HCT116 (cell line): ENCODE measurements at regions not wholly inside any gene's neighbourhood (a gene's known extent, or its start where the extent isn't known, plus 50 kb on each side); places are given as distances from the start of the nearest gene placed in this dataset.

Experiments used
- ATAC-seq: fragments of 200-7000 bp; cut with Tn5 transposase; 2 replicates; pipeline ENCODE4 v1.9.1; 2020; ENCODE audit warnings: mild to moderate bottlenecking, moderate library complexity
- BruUV-seq: library from RNA; stranded (reverse); fragments of 400-500 nt; replicated peaks from 2 replicates; lab custom pipeline; 2021; lab: Mats Ljungman, UMichigan
- CTCF ChIA-PET: fragments of 300-600 bp; sonication (Branson Sonifier 250); formaldehyde crosslinking; loops from one replicate; lab custom pipeline; 2021; ENCODE audit warnings: antibody characterized with exemption; lab: Charles Lee
- POLR2A ChIA-PET: fragments of 300-600, 350-600 bp; sonication (Branson Sonifier 250); formaldehyde crosslinking; loops from one replicate; lab custom pipeline; 2021; ENCODE audit warnings: antibody characterized with exemption; lab: Charles Lee
- RAD21 ChIA-PET, 2 experiments: fragments of 300-600 bp; sonication (Branson Sonifier 250); formaldehyde crosslinking; loops; one replicate each; lab custom pipeline; 2023; ENCODE audit warnings: low total read pairs in 2 of 2; ENCODE audit not compliant: uncharacterized antibody in 2 of 2, unreplicated experiment in 2 of 2, low non-redundant PET in 1 of 2; lab: Charles Lee
- DNase-seq: peaks from one replicate; pipeline ENCODE4 v3.0.0-alpha.2; 2010; ENCODE audit warnings: low read depth, low spot score
- H2AFZ ChIP-seq: fragments of 200-600 bp; shearing (Covaris generic), sonication (generic); 2 replicates; pipeline ENCODE4 v1.6.1; 2017; ENCODE audit warnings: low read depth, mixed run types, mixed read lengths, antibody characterized with exemption, low read length; ENCODE audit not compliant: poor library complexity, severe bottlenecking
- H3K27ac ChIP-seq: 2 replicates; pipeline ENCODE4 v1.5.1; 2012; ENCODE audit warnings: low read depth, low read length
- H3K27me3 ChIP-seq: fragments of 200-600 bp; sonication (generic); 2 replicates; pipeline ENCODE4 v1.6.1; 2016; ENCODE audit warnings: mixed run types, low read length, mixed read lengths; ENCODE audit not compliant: insufficient read depth
- H3K36me3 ChIP-seq, 2 experiments: fragments of 200-500 bp in 1 of 2; fragments of 200-600 bp in 1 of 2; sonication (Bioruptor generic) in 1 of 2; sonication (generic) in 1 of 2; 2 replicates each; pipeline versions ENCODE4 v1.5.1 to v1.6.1; 2014 to 2016; ENCODE audit warnings: low read length in 2 of 2, inconsistent platforms in 1 of 2, mixed read lengths in 1 of 2, mixed run types in 1 of 2; ENCODE audit not compliant: insufficient read depth in 2 of 2, control insufficient read depth in 1 of 2
- H3K4me1 ChIP-seq, 2 experiments: fragments of 200-600 bp in 1 of 2; sonication (generic) in 1 of 2; 2 replicates each; pipeline versions ENCODE4 v1.5.1 to v1.6.1; 2012 to 2017; ENCODE audit warnings: low read length in 2 of 2, inconsistent platforms in 1 of 2, mild to moderate bottlenecking in 1 of 2, mixed read lengths in 1 of 2, mixed run types in 1 of 2, moderate library complexity in 1 of 2; ENCODE audit not compliant: insufficient read depth in 2 of 2, control insufficient read depth in 1 of 2
- H3K4me2 ChIP-seq: fragments of 200-600 bp; sonication (generic); 2 replicates; pipeline ENCODE4 v1.6.1; 2017; ENCODE audit warnings: mixed run types, low read length, mixed read lengths
- H3K4me3 ChIP-seq, 2 experiments: fragments of 200-600 bp in 1 of 2; sonication (generic) in 1 of 2; replicated peaks in 1 of 2; 2 replicates each; pipeline ENCODE4 v1.5.1; 2011 to 2016; ENCODE audit warnings: low read length in 2 of 2, control low read depth in 1 of 2, low read depth in 1 of 2, mild to moderate bottlenecking in 1 of 2, mixed read lengths in 1 of 2, mixed run types in 1 of 2
- H3K79me2 ChIP-seq: fragments of 200-600 bp; sonication (generic); 2 replicates; pipeline ENCODE4 v1.6.1; 2017; ENCODE audit warnings: mild to moderate bottlenecking, mixed run types, low read length, moderate library complexity, mixed read lengths; ENCODE audit not compliant: insufficient read depth
- H3K9ac ChIP-seq: fragments of 200-600 bp; sonication (generic); 2 replicates; pipeline ENCODE4 v1.6.1; 2016; ENCODE audit warnings: low read length, mixed read lengths
- H3K9me2 ChIP-seq: fragments of 200-600 bp; sonication (generic), shearing (Covaris generic); 2 replicates; pipeline ENCODE4 v1.6.1; 2017; ENCODE audit warnings: mixed run types, mild to moderate bottlenecking, moderate library complexity; ENCODE audit not compliant: insufficient read depth
- H3K9me3 ChIP-seq, 2 experiments: fragments of 200-500 bp in 1 of 2; fragments of 200-600 bp in 1 of 2; sonication (Bioruptor generic) in 1 of 2; sonication (generic) in 1 of 2; 2 replicates each; pipeline ENCODE4 v1.6.1; 2014 to 2017; ENCODE audit warnings: low read length in 2 of 2, mixed read lengths in 2 of 2, inconsistent platforms in 1 of 2, low read depth in 1 of 2, mild to moderate bottlenecking in 1 of 2, mixed run types in 1 of 2, moderate library complexity in 1 of 2; ENCODE audit not compliant: control insufficient read depth in 1 of 2, insufficient read depth in 1 of 2
- H4K20me1 ChIP-seq: fragments of 200-600 bp; sonication (generic), shearing (Covaris generic); 2 replicates; pipeline ENCODE4 v1.6.1; 2017; ENCODE audit warnings: mixed run types, mild to moderate bottlenecking, moderate library complexity; ENCODE audit not compliant: insufficient read depth
- CBX3 ChIP-seq: IDR thresholded peaks from 2 replicates; pipeline ENCODE4 v1.6.1; 2012; ENCODE audit warnings: low read depth
- ELF1 ChIP-seq: IDR thresholded peaks from 2 replicates; pipeline ENCODE4 v1.6.1; 2012; ENCODE audit warnings: low read depth, borderline replicate concordance
- POLR2AphosphoS5 ChIP-seq: IDR thresholded peaks from 2 replicates; pipeline ENCODE4 v1.6.1; 2011; ENCODE audit warnings: mild to moderate bottlenecking, low read depth, low read length, moderate library complexity
- SP1 ChIP-seq: IDR thresholded peaks from 2 replicates; pipeline ENCODE4 v1.6.1; 2012; ENCODE audit warnings: low read depth
- SRF ChIP-seq: IDR thresholded peaks from 2 replicates; pipeline ENCODE4 v1.6.1; 2012; ENCODE audit warnings: low read depth
- intact Hi-C: fragments of 100-400 bp; cut with micrococcal nuclease; formaldehyde crosslinking; loops from 2 replicates; pipeline ENCODE4 v1.10.0; 2022
- TF ChIP-seq, protein P1 (sequence below): IDR thresholded peaks from 2 replicates; pipeline ENCODE4 v1.6.1; 2012; ENCODE audit warnings: low read depth

DNA sequence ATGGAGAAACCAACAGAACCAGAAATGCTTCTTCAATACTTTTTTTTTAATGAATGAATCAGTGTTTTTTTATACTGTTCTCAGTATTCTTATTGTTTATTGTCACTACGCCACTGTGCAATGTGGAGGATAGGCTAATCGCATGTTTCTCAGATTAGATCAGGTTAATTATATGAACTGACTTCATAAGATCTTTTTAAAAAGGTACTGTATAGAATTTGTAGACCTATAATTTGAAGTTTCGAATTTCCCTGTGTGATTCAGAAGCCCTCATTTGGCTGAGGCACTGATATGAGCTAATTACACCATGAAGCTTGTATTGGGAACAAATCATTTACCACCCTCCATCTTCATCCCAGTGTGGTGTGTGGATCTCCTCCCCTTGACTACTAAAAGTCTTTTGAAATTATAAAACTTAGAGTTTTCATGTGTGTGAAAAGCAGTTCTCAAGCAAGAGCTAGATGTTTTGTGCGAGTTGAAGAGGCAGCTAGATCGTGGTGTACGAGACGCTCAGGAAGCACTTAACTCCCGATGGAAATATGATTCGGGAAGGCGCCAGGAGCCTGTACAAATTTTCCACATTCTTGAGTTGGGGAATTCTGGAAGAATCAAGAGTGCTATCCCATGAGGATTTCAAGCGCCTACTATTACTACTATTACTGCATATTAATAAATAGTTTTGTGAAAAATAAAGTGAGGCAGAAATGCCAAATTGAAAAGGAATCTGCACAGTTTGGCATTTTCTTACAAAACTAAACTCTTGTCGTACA lies 52.1 kb upstream of the KCNE2 start:
- Histone ChIP-seq H3K4me3 (no peak overlapping the region), H3K36me3 (no peaks in the 10 kb centered on the region), H3K4me1 (no peaks in the 10 kb centered on the region), H4K20me1 (no peaks in the 10 kb centered on the region), H2AFZ (no peak overlapping the region), H3K4me2 (no peak overlapping the region), H3K27me3 (0 out of 2 replicates have a peak, but pooled peaks cover 2% of the 10 kb centered on the region), H3K9me2 (no peaks in the 10 kb centered on the region), H3K79me2 (no peaks in the 10 kb centered on the region), H3K9ac (no peak overlapping the region), H3K9me3 (no peaks in the 10 kb centered on the region), H3K27ac (no peak overlapping the region)
- ATAC-seq (no peak), DNase-seq (no peak)
- ChIA-PET RAD21 (no interaction called here), POLR2A (no interaction called here), CTCF (no interaction called here)
- no peak for TF ChIP-seq CBX3
- TF ChIP-seq ELF1: no peak
- TF ChIP-seq, protein P1, sequence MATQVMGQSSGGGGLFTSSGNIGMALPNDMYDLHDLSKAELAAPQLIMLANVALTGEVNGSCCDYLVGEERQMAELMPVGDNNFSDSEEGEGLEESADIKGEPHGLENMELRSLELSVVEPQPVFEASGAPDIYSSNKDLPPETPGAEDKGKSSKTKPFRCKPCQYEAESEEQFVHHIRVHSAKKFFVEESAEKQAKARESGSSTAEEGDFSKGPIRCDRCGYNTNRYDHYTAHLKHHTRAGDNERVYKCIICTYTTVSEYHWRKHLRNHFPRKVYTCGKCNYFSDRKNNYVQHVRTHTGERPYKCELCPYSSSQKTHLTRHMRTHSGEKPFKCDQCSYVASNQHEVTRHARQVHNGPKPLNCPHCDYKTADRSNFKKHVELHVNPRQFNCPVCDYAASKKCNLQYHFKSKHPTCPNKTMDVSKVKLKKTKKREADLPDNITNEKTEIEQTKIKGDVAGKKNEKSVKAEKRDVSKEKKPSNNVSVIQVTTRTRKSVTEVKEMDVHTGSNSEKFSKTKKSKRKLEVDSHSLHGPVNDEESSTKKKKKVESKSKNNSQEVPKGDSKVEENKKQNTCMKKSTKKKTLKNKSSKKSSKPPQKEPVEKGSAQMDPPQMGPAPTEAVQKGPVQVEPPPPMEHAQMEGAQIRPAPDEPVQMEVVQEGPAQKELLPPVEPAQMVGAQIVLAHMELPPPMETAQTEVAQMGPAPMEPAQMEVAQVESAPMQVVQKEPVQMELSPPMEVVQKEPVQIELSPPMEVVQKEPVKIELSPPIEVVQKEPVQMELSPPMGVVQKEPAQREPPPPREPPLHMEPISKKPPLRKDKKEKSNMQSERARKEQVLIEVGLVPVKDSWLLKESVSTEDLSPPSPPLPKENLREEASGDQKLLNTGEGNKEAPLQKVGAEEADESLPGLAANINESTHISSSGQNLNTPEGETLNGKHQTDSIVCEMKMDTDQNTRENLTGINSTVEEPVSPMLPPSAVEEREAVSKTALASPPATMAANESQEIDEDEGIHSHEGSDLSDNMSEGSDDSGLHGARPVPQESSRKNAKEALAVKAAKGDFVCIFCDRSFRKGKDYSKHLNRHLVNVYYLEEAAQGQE: no peak
- TF ChIP-seq POLR2AphosphoS5: no peak
- no peak for TF ChIP-seq SRF
- no peak for TF ChIP-seq SP1
- no TSS peak for BruUV-seq
- intact Hi-C loops: no loop called here
